HG02642 (cell line): ENCODE measurements at regions not wholly inside any gene's neighbourhood (a gene's known extent, or its start where the extent isn't known, plus 50 kb on each side); places are given as distances from the start of the nearest gene placed in this dataset.

Experiments
- ATAC-seq: cut with Tn5 transposase; IDR thresholded peaks from one replicate; pipeline ENCODE4 v1.9.1; 2021; ENCODE audit warnings: mild to moderate bottlenecking; ENCODE audit not compliant: unreplicated experiment, poor library complexity

DNA sequence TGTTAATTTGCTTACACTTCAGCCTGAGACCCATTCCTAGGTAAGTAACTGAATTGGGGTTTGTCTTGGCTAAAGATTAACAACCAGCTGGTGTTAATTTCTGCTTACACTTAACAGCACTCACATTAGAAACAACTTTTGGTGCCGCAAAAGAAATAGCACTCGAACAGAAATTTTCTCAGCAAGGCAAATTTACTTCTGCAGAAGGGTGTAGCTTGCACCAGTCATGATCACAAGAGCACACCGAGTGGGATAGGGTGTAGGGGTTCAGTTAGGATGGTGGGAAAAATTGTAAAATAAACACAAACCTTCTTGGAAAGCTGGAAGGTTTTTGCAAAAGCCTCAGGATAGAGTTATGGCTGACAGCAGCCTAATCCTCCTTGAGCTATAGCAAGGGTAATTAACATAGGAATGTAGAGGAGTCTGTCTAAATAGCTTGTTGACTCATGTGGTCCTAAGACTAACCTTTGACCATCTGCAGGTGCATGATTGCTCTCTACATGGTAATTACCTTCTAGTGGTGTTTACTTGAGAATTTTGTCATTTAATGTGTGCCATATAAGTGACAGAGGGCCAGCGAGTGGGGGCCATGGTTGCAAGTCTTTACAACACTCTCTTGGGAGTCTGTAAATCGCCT, 67.8 kb upstream of the CDK13 start:
- no peak for ATAC-seq

DNA sequence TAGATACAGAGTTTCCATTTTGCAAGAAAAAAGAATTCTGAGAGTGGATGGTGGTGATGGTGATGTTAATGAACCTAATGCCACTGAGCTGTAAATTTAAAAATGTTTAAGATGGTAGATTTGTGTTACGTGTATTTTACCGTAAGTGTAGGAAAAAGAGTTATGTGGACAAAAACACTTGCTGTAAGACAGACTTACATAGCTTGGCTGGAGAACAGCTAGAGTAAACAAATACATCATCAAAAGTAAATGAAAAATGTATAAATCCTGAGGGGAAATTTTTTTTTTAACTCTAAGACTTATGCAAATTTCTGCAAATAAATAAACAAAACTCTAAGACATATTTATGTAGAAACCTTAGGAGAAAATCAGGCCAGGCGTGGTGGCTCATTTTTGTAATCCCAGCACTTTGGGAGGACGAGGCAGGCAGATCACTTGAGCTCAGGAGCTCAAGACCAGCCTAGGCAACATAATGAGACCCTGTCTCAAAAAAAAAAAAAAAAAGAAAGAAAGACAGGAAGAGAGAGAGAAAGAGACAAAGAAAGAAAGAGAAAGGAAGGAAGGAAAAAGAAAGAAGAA, 66.2 kb upstream of the CDK13 start:
- no peak for ATAC-seq

DNA sequence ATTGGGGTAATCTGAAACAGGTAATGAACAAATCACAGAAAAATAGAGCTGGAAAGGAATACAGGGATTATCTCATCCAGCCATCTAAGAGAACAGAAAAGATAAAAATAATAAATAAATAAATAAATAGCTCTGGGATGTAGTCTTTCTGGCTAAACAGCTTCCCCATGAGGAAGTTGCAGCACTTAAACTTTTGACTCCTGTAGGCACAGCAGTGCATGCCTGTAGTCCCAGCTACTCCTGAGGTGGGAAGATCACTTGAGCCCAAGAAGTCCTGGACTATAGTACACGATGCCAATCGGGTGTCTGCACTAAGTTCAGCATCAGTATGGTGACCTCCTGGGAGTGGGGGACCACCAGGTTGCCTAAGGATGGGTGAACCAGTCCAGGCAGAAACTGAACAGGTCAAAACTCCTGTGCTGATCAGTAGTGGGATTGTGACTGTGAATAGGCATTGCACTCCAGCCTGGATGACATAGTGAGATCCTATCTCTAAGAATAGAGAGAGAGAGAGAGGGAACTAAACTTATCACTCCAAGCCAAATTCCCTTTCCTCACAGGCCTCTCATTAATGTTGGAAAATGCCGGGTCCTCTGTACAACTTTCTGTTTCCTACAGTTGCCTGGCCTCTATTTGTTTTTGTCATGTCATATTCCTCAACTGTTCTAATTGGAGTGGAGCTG, 61.7 kb upstream of the CDK13 start:
- no peak for ATAC-seq

DNA sequence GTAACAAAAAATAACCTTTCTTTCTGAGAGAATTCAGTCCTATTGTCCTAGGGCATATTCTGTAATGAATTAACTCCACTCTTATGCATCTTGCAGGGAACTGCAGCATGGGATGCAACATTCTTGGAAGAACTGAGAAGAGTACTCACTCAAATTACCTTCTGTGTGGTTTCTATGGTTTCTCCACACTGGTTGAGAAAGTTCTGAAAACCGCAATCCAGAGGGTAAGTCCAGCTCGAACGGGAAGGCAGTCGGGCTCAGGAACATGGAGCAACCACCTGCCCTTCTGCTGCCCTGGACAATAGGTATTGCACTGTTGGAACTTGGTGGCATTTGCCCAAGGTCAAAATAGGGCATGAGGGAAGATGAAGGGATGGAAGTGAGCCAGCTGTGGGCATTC, 59.6 kb upstream of the CDK13 start:
- ATAC-seq = no peak

DNA sequence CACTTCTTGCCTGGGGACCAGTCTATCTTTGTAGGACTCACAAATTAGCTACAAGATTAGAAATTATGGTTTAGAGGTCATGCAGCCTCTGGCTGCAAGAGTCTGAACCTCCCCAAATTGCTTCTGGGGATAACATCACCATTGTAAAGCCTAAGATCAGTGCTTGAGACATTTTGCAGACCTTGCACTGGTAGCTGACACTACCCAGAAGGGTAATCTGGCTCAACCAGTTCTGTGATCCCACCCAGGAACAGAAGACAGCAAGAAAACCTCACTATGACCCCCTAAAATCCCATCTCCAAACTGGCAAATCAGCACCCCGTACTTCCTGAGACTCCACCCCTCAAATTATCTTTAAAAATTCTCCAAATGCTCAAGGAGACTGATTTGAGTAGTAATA, 58.2 kb upstream of the CDK13 start:
- ATAC-seq = no peak

DNA sequence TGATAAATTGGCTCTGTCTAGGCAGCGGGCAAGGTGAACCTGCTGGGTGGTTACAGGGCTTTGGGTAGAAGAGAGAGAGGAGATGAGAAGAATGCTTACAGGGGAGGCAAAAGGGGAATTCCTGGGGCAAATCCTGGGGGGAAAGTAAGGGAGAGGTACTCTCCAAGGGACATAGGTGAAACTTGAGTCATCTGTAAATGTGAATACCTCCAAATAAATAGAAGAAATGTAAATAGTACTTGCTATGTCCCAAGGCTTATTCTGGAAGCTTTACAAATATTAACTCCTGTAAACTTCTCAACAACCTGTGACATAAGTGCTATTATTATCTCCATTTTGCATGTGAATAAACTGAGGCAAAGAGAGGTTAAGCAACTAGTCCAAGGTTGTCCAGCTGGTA, 57.7 kb upstream of the CDK13 start:
- no peak for ATAC-seq

DNA sequence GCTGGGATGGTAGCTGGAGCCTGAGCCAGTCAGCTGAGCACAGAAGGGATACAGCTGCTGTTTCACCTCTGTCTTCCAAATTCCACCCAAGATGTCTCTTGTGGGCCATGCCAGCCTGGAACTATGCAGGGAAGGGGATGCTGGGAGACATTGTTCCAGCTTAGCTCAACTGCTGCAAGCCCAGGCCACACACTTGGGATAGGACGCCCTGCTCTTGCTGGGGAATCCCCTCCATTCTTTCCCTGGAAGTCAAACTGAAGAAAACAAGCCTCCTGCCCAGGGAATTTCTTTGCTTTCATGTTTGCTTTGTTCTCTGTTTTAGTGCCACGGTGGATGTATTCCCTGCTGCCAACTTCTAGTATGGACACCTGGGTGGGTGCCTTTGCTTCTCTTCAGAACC, 55.2 kb upstream of the CDK13 start:
- ATAC-seq = no peak

DNA sequence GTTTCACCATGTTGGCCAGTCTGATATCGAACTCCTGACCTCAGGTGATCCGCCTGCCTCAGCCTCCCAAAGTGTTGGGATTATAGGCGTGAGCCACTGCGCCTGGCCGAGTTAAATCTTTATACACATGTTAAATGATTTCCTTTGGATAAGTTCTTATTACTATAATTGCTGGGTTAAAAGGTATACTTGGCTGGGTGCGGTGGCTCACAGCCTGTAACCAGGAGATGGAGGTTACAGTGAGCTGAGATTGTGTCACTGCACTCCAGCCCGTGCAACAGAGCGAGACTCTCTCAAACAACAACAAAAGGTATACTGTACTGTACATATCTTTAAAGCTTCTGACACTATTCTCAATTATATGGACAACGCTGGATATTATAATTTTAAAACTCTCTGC, 53.2 kb upstream of the CDK13 start:
- ATAC-seq = no peak

DNA sequence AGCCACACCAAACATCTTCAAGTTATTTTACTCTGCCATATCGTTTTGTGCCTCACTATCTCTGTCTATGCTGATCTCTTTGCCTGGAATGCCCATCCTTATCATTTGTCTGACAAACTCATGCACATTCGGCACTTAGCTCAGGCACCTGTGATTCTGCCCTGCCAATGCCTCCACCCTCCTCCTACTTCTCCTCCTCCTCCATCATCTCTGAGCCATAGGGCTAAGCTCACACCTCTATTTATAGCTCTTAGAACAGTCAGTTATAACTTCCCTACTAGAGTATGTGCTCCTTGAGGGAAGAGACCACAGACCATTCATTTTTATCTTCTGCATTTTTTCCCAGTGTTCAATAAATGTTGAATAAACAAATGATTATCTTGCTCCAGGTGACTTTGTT, 51.2 kb upstream of the CDK13 start:
- ATAC-seq = no peak
